GM18868 (cell line): ENCODE measurements at regions not wholly inside any gene's neighbourhood (a gene's known extent, or its start where the extent isn't known, plus 50 kb on each side); places are given as distances from the start of the nearest gene placed in this dataset.
"Not testable (repeated sequence)": the region's sequence is repeated elsewhere in the genome, so short reads cannot be mapped to it uniquely, and the experiment has no call there.

ENCODE experiments used
- ATAC-seq: cut with Tn5 transposase; IDR thresholded peaks from one replicate; pipeline ENCODE4 v1.9.1; 2021; ENCODE audit warnings: mild to moderate bottlenecking, moderate library complexity; ENCODE audit not compliant: unreplicated experiment

GRCh38 chr3:137582484-137582883 lies 181.6 kb upstream of the SOX14 start:
- no peak for ATAC-seq

- no peak for ATAC-seq
Measured at GRCh38 chr3:137583256-137583655, 180.9 kb upstream of the SOX14 start.

GRCh38 chr3:137588871-137589270 lies 175.2 kb upstream of the SOX14 start:
- ATAC-seq = no peak

DNA sequence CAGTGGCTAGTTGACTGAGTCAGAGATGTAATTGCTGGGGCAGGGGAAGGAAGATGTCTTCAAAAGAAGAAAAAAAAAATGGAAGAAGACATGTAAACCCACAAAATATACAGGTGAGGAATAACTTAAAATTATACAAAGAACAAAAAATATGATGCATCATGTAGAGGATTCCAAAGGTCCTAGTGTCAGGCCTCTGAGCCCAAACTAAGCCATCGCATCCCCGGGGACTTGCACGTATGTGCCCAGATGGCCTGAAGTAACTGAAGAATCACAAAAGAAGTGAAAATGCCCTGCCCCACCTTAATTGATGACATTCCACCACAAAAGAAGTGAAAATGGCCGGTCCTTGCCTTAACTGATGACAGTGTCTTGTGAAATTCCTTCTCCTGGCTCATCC lies 168.7 kb upstream of the SOX14 start:
- not testable (repeated sequence) for ATAC-seq

DNA sequence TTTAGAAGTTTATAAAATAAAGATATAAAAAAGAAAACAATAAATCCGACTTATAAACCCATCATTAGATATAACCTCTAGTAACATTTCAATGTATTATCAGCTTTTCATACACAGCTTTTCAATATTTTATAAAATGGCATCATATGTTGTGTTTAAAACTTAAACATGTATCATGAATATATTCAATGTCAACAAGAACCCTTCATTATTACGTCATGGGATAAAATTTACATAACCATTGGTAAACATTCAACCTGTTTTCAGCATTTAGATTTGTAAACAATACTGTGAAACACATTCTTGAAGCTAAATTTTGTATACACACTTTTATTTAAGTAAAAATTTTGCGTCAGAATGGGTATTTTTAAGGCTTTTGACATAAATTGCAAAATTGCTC lies 153.4 kb upstream of the SOX14 start:
- ATAC-seq = no peak

DNA sequence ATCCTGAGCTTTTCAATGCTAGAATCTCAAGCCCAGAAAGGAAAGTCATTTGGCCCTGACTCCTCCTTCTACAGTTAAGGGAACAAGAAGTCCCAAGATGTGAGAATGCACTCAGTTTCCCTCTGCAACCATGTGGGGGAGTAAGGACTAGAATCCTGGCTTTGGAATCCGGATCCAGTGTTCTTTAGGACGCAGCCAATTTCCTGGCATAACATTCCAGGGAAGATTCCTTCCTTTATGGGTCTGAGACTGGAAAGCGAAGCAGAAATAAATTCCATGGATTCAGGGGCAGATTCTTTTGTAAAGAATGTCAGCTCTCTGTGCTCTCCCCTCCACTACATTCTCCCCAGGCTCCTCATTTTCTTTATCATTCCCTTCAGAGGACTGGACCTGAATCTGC lies 151.8 kb upstream of the SOX14 start:
- no peak for ATAC-seq

- ATAC-seq = no peak
Measured at GRCh38 chr3:137615659-137616418, 148.3 kb upstream of the SOX14 start.

GRCh38 chr3:137641879-137642704 lies 122.0 kb upstream of the SOX14 start:
- ATAC-seq = no peak

- no peak for ATAC-seq
Measured at GRCh38 chr3:137642831-137643230, 121.3 kb upstream of the SOX14 start.

DNA sequence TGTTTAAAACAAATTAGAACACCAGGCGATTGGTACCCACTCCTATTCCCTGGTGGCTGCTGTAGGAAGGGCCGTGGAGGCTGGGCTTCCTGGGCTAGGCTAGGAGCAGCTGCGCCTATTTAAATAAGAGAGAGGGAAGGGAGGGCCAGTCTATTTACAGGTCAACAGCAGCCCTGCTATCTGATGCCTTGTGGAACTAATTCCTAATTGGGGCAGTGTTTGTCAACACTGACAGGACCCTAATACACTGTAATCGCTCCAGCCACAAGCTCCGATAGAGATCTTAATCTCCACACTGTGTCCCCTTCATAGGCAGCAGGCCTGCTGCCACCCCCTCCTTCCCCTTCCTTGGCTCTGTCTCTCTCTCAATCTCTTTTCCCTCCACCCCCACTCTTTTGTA lies 116.9 kb upstream of the SOX14 start:
- no peak for ATAC-seq

DNA sequence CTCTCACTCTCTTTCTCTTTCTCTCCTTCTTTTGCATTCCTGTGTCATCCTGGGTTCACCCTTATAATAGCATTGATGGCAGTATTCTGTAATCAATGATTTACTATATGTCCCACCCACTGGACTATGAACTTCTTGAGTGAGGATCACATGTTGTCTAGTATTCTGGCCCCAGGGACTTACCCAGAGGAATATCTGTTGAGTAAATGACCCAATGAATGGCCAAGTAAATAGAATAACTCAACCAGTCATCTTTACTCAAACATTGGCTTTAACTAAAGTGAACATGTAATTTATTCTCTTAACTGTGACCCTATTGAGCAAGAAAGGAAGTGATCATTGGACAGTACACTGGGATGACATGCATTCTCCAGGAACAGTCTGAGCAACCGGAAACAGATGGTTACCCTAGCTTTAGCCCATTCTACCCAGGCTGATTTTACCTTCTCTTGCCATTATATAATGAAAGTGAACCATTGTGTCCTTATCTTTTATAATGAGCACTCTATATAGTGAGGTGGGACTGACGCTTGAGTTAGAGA lies 94.5 kb upstream of the SOX14 start:
- no peak for ATAC-seq

DNA sequence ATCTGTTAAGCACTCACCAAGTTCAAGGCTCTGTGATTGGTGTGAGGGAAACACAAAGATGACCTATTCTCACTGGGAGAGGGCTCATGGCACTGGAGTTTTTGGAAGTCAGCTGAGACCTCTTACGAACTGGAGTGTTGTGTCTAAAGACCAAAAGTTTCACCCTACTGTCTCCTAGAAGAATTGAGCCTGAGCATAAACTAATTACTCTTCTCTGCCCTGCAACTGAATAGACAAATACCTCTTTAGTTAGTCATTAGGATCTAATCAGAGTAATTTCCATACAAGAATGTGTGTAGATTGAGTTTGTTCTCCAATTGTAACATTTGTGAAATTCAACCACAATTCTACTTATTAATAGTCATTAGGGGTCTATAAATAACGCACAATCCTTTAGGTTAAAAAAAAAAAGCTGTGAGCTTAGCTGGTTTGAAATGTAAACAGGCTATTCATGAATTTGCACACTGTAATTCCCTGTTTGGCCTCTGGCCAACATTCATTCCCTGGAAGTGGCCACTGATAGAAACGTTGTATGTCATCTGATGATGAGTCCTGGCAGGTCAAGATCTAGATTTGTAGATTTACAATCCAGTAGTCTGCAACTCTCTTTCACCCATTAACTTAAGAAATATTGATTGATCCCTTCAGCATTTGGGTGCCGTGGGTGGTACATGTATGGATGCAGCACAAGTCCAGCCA lies 76.8 kb upstream of the SOX14 start:
- ATAC-seq = no peak

GRCh38 chr3:137692803-137693431 lies 71.2 kb upstream of the SOX14 start:
- peak; percentile 77 for ATAC-seq

DNA sequence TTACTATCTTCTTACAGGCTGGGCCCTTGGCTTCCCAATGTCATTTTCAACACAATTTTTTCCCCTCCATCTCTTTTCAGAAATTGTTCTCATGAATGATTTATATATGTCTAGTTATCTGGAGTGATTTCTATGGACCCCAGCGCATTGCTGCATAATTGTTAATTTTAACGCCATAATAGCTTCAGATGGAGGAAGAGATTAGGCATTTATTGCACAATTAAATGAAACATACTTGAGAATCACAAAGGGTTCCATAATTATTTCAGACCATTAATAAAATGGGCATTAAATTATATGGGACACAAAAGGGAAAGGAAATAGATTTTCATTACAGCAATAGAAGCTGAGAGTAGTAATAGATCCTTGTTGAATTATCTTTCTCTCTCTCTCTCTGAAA lies 70.3 kb upstream of the SOX14 start:
- no peak for ATAC-seq

GRCh38 chr3:137694836-137695235 lies 69.3 kb upstream of the SOX14 start:
- ATAC-seq = no peak

- no peak for ATAC-seq
Measured at GRCh38 chr3:137695351-137695750, 68.8 kb upstream of the SOX14 start.

DNA sequence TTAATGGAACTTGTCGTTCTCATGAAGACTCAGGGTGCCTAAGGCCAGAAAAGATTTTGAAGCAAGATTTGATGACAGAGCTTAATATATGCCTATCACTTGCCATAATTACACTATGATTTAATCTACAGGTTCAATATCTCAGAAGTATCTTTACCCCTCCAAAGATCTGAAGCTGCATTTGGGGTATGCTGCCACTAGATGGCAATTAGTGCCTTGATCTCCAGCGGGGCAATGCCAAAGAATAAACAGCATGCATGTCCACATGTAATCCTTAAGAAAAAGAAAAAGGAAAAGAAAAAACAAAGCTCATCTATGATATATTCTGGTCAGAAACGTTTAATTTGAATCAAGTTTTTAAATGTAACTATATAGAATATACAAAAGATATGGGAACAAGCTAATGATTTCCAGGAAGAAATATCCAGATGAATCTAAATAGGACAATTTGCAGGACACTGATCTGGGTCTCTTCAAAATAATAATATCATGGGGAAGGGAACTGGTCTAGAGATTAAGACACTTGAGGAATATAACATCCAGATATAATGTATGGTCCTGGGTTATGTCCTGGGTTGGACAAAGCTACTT lies 55.0 kb upstream of the SOX14 start:
- no peak for ATAC-seq

GRCh38 chr3:137713965-137714364 lies 50.1 kb upstream of the SOX14 start:
- not testable (repeated sequence) for ATAC-seq
